Memory B cell (primary cell): ENCODE measurements at regions not wholly inside any gene's neighbourhood (a gene's known extent, or its start where the extent isn't known, plus 50 kb on each side); places are given as distances from the start of the nearest gene placed in this dataset.

Source experiments
- ATAC-seq: fragments of 150-1000 bp; cut with Tn5 transposase; 2 replicates; pipeline ENCODE4 v1.10.0; 2021; ENCODE audit warnings: low read depth, mild to moderate bottlenecking, moderate library complexity
- DNase-seq, 2 donors: peaks; one replicate each; pipeline ENCODE4 v3.0.0; 2022; ENCODE audit warnings: low spot score in 2 of 2
- H3K27ac Mint-ChIP-seq: one replicate; pipeline ENCODE4 v1.8.0; 2022; ENCODE audit warnings: mild to moderate bottlenecking, moderate library complexity, mixed read lengths
- H3K27me3 Mint-ChIP-seq: one replicate; pipeline ENCODE4 v1.8.0; 2022; ENCODE audit warnings: mixed read lengths
- H3K36me3 Mint-ChIP-seq: one replicate; pipeline ENCODE4 v1.8.0; 2022; ENCODE audit warnings: mild to moderate bottlenecking, mixed read lengths
- H3K4me1 Mint-ChIP-seq: one replicate; pipeline ENCODE4 v1.8.0; 2022; ENCODE audit warnings: mixed read lengths
- H3K4me3 Mint-ChIP-seq: one replicate; pipeline ENCODE4 v1.8.0; 2022; ENCODE audit warnings: mild to moderate bottlenecking, moderate library complexity, mixed read lengths
- H3K9me3 Mint-ChIP-seq: one replicate; pipeline ENCODE4 v1.8.0; 2022; ENCODE audit warnings: mixed read lengths

GRCh38 chr6:25165177-25165576 lies 114.0 kb upstream of the CARMIL1 start:
- ATAC-seq = no peak
- no peak overlapping the region for H3K27ac Mint-ChIP-seq
- no peak for DNase-seq
- peaks cover 7% of the 10 kb centered on the region for H3K9me3 Mint-ChIP-seq
- H3K4me3 Mint-ChIP-seq = no peak overlapping the region
- H3K27me3 Mint-ChIP-seq = peaks cover 2% of the 10 kb centered on the region
- peaks cover under 1% of the 10 kb centered on the region for H3K36me3 Mint-ChIP-seq
- no peaks in the 10 kb centered on the region for H3K4me1 Mint-ChIP-seq

DNA sequence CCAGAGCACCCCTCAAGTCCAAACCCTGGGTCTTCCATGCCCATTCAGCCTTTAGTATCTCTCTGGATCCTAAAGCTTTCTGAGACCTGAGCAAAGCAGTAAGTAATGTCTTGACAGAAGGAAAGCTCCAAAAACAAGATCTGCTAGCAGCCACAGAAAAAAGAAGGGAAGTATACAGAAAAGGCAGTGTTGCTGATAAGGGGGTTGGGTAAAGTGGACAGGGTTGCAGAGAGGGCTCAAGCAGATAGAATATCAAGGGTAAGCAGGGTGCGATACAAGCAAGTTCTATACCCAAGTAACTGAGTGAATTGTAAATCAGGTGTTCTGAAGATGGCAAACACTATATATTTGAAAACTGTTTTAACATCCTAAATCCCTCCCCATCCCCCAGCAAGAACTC lies 113.4 kb upstream of the CARMIL1 start:
- H3K4me1 Mint-ChIP-seq = no peaks in the 10 kb centered on the region
- ATAC-seq = no peak
- no peak for DNase-seq
- no peaks in the 10 kb centered on the region for H3K36me3 Mint-ChIP-seq
- H3K27me3 Mint-ChIP-seq = peaks cover 2% of the 10 kb centered on the region
- no peak overlapping the region for H3K4me3 Mint-ChIP-seq
- H3K27ac Mint-ChIP-seq = no peak overlapping the region
- H3K9me3 Mint-ChIP-seq = peaks cover 5% of the 10 kb centered on the region

- no peak overlapping the region for H3K27ac Mint-ChIP-seq
- H3K9me3 Mint-ChIP-seq = peaks cover 3% of the 10 kb centered on the region
- DNase-seq (no peak), ATAC-seq (no peak)
- no peak overlapping the region for H3K4me3 Mint-ChIP-seq
- H3K4me1 Mint-ChIP-seq = no peaks in the 10 kb centered on the region
- no peaks in the 10 kb centered on the region for H3K36me3 Mint-ChIP-seq
- H3K27me3 Mint-ChIP-seq = no peaks in the 10 kb centered on the region
Measured at GRCh38 chr6:25166955-25167748, 112.0 kb upstream of the CARMIL1 start.

DNA sequence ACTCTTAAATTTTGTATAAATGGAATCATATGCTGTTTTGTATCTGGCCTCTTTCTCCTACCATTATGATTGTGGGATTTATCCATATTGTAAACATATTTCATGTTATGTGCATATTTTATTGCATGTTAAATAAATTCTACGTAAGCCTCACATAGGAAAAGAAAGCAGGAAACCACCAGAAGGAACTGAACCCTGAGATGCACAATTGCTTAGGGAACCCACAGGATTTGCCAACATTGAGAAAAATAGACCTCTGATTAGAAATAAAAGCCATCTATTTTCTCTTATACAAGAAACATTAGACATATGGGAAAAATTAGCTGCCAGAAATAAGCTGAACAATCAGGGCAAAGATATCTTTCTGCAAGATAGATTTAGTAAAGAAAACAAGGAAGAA lies 111.2 kb upstream of the CARMIL1 start:
- H3K36me3 Mint-ChIP-seq = no peaks in the 10 kb centered on the region
- H3K4me3 Mint-ChIP-seq = no peak overlapping the region
- no peak overlapping the region for H3K27ac Mint-ChIP-seq
- H3K9me3 Mint-ChIP-seq = peaks cover 3% of the 10 kb centered on the region
- no peaks in the 10 kb centered on the region for H3K4me1 Mint-ChIP-seq
- ATAC-seq = no peak
- H3K27me3 Mint-ChIP-seq = peaks cover 2% of the 10 kb centered on the region
- DNase-seq = no peak

- no peak for ATAC-seq
- H3K27ac Mint-ChIP-seq = no peak overlapping the region
Measured at GRCh38 chr6:25168637-25169036, 110.5 kb upstream of the CARMIL1 start.

GRCh38 chr6:25169553-25169952 lies 109.6 kb upstream of the CARMIL1 start:
- ATAC-seq (no peak), DNase-seq (no peak)
- Mint-ChIP-seq H3K4me3 (no peak overlapping the region), H3K9me3 (peaks cover under 1% of the 10 kb centered on the region), H3K27me3 (peaks cover 2% of the 10 kb centered on the region), H3K27ac (no peak overlapping the region), H3K36me3 (no peaks in the 10 kb centered on the region), H3K4me1 (no peaks in the 10 kb centered on the region)

More at GRCh38 chr6:25168637-25169036, 110.5 kb upstream of the CARMIL1 start:
- no peak for DNase-seq
- Mint-ChIP-seq H3K36me3 (no peaks in the 10 kb centered on the region), H3K27me3 (peaks cover 2% of the 10 kb centered on the region), H3K4me3 (no peak overlapping the region), H3K4me1 (no peaks in the 10 kb centered on the region), H3K9me3 (peaks cover 3% of the 10 kb centered on the region)

DNA sequence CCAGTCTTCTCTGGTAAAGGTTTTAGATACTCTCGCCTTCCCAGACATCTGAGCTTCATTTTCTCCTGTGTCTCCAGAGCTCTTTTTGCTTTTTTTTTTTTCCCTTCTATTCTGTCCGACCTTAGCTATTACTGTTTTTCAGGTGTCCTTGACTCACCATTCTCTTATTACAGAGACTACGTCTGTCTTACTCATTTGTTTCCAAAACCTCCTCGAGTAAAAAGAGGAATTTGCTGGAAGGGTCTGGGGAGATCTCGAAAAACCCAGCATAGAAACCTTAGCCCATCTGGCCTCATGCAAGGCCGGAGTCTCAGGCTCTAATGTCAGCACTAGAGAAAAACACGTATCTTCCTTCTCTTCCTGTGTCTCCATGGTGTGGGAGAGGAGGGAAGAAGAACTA lies 109.2 kb upstream of the CARMIL1 start:
- Mint-ChIP-seq H3K4me1 (no peaks in the 10 kb centered on the region), H3K27me3 (peaks cover 2% of the 10 kb centered on the region), H3K27ac (no peak overlapping the region), H3K36me3 (no peaks in the 10 kb centered on the region), H3K4me3 (no peak overlapping the region), H3K9me3 (no peaks in the 10 kb centered on the region)
- ATAC-seq = no peak
- DNase-seq = no peak

DNA sequence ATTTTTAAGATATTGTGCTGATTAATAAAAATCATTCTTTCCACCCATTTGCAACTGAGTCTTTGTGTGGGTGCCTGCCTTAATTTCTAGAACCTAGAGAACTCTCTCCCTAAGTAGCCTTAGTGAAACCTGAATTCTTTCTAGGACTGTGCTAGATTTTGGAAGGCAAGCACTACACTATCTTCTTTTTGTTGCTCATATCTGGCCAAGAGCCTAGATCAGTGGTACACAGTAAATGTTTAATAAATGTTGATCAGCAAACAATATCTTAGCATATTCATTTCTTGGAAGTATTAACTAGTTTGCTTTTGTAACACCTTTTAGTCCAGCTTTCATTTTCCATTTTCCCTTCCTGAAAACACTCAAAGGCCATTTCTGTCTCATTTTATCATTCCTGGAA lies 108.5 kb upstream of the CARMIL1 start:
- ATAC-seq (no peak), DNase-seq (no peak)
- Mint-ChIP-seq H3K36me3 (no peaks in the 10 kb centered on the region), H3K9me3 (no peaks in the 10 kb centered on the region), H3K4me1 (no peaks in the 10 kb centered on the region), H3K27ac (no peak overlapping the region), H3K27me3 (peaks cover 2% of the 10 kb centered on the region), H3K4me3 (no peak overlapping the region)

GRCh38 chr6:25171301-25171700 lies 107.9 kb upstream of the CARMIL1 start:
- Mint-ChIP-seq H3K36me3 (no peaks in the 10 kb centered on the region), H3K27me3 (peaks cover 2% of the 10 kb centered on the region), H3K4me3 (no peak overlapping the region), H3K4me1 (peaks cover 2% of the 10 kb centered on the region), H3K27ac (no peak overlapping the region), H3K9me3 (no peaks in the 10 kb centered on the region)
- no peak for DNase-seq
- ATAC-seq = no peak

DNA sequence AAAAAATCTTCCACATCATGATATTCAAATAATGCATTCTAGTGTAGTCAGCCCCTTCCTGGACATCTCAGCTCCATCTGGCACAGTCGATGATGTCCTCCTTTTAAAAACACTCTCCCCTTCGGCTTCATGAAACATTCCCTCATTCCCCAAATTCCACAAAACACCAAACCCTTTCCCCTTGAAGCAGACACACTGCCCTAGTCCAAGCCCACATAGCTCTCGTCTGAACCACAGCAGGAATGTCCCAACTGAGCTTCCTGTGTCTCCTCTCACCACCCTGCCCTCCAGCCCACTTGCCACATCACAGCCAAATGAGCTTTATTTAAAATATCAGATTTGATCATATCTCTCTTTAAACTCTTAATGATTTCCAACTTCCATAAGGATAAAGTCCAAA lies 106.4 kb upstream of the CARMIL1 start:
- Mint-ChIP-seq H3K9me3 (no peaks in the 10 kb centered on the region), H3K4me1 (peaks cover 2% of the 10 kb centered on the region), H3K4me3 (no peak overlapping the region), H3K27ac (no peak overlapping the region), H3K27me3 (peaks cover 2% of the 10 kb centered on the region), H3K36me3 (no peaks in the 10 kb centered on the region)
- ATAC-seq (no peak), DNase-seq (no peak)

GRCh38 chr6:25173246-25173645 lies 105.9 kb upstream of the CARMIL1 start:
- Mint-ChIP-seq H3K27ac (no peak overlapping the region), H3K9me3 (no peaks in the 10 kb centered on the region), H3K4me1 (peaks cover 2% of the 10 kb centered on the region), H3K27me3 (peaks cover 2% of the 10 kb centered on the region), H3K36me3 (no peaks in the 10 kb centered on the region), H3K4me3 (no peak overlapping the region)
- DNase-seq (no peak), ATAC-seq (no peak)

GRCh38 chr6:25173951-25174474 lies 105.2 kb upstream of the CARMIL1 start:
- no peak overlapping the region for H3K27ac Mint-ChIP-seq

GRCh38 chr6:25174678-25175077 lies 104.5 kb upstream of the CARMIL1 start:
- DNase-seq = no peak
- ATAC-seq = no peak
- Mint-ChIP-seq H3K4me3 (no peak overlapping the region), H3K9me3 (no peaks in the 10 kb centered on the region), H3K36me3 (no peaks in the 10 kb centered on the region), H3K4me1 (peaks cover 2% of the 10 kb centered on the region), H3K27ac (no peak overlapping the region), H3K27me3 (peaks cover 2% of the 10 kb centered on the region)

More at GRCh38 chr6:25173951-25174474, 105.2 kb upstream of the CARMIL1 start:
- Mint-ChIP-seq H3K4me3 (no peak overlapping the region), H3K4me1 (peaks cover 2% of the 10 kb centered on the region), H3K36me3 (no peaks in the 10 kb centered on the region), H3K27me3 (peaks cover 2% of the 10 kb centered on the region), H3K9me3 (no peaks in the 10 kb centered on the region)
- ATAC-seq (no peak), DNase-seq (no peak)

DNA sequence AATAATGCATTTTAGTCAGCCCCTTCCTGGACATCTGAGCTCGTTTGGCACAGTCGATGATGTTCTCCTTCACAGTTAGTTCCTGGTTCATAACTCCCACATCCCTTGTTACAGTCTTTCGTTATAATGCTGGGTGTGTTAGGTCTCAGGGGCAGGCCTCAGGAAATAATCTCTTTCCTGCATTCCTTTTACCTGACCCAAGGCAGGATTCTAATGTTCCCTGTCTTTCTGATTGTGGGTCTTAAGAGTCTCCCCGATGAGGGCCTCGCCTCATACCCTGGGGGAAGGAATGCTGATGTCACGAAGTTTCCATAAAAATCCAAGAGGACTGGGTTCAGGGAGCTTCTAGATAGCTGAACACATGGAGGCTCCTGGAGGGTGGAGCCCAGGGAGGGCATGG lies 104.0 kb upstream of the CARMIL1 start:
- DNase-seq = no peak
- no peak for ATAC-seq
- H3K27me3 Mint-ChIP-seq = peaks cover 2% of the 10 kb centered on the region
- H3K4me1 Mint-ChIP-seq = peaks cover 2% of the 10 kb centered on the region
- no peaks in the 10 kb centered on the region for H3K9me3 Mint-ChIP-seq
- no peaks in the 10 kb centered on the region for H3K36me3 Mint-ChIP-seq
- H3K4me3 Mint-ChIP-seq = no peak overlapping the region
- no peak overlapping the region for H3K27ac Mint-ChIP-seq

GRCh38 chr6:25175681-25176080 lies 103.5 kb upstream of the CARMIL1 start:
- H3K27me3 Mint-ChIP-seq = peaks cover 2% of the 10 kb centered on the region
- H3K9me3 Mint-ChIP-seq = no peaks in the 10 kb centered on the region
- no peak for ATAC-seq
- no peaks in the 10 kb centered on the region for H3K36me3 Mint-ChIP-seq
- no peak overlapping the region for H3K4me3 Mint-ChIP-seq
- H3K4me1 Mint-ChIP-seq = peaks cover 2% of the 10 kb centered on the region
- no peak overlapping the region for H3K27ac Mint-ChIP-seq
- DNase-seq = no peak
